HG03066 (cell line): ENCODE measurements at regions not wholly inside any gene's neighbourhood (a gene's known extent, or its start where the extent isn't known, plus 50 kb on each side); places are given as distances from the start of the nearest gene placed in this dataset.
A peak's percentile ranks its signal among the peaks of the same experiment; 100 is the strongest.
"Not testable (repeated sequence)": the region's sequence is repeated elsewhere in the genome, so short reads cannot be mapped to it uniquely, and the experiment has no call there.

Experiments
- ATAC-seq: cut with Tn5 transposase; IDR thresholded peaks from one replicate; pipeline ENCODE4 v1.9.1; 2021; ENCODE audit warnings: low read depth; ENCODE audit not compliant: unreplicated experiment

DNA sequence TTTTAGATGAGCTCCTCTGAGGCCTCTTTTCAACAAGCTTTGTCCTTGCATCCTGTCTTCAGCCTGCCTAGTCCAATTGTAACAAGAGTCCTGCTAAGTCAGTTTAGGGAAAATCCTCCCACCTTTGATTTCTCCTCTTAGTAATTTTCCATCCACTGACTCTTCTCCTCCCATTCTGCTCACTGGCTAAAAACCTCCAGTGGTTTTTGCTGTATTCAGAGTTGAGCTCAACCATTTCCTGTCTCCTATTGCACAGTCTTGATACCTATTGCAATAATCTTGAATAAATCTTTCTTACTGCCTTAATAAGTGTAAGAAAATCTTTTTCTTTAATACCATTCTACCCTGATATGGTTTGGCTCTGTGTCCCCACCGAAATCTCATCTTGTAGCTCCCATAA lies 117.8 kb upstream of the ENPP6 start:
- no peak for ATAC-seq

DNA sequence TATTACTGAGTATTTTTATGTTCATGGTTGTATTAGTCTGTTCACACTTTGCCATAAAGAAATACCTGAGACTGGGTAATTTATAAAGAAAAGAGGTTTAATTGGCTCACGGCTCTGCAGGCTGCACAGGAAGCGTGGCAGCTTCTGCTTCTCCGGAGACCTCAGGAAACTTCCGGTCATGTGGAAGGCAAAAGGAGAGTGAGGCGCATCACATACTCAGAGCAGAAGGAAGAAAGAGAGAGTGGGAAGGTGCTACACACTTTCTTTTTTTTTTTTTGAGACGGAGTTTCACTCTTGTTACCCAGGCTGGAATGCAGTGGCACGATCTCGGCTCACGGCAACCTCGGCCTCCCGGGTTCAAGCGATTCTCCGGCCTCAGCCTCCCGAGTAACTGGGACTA lies 115.8 kb upstream of the ENPP6 start:
- ATAC-seq: not testable (repeated sequence)

DNA sequence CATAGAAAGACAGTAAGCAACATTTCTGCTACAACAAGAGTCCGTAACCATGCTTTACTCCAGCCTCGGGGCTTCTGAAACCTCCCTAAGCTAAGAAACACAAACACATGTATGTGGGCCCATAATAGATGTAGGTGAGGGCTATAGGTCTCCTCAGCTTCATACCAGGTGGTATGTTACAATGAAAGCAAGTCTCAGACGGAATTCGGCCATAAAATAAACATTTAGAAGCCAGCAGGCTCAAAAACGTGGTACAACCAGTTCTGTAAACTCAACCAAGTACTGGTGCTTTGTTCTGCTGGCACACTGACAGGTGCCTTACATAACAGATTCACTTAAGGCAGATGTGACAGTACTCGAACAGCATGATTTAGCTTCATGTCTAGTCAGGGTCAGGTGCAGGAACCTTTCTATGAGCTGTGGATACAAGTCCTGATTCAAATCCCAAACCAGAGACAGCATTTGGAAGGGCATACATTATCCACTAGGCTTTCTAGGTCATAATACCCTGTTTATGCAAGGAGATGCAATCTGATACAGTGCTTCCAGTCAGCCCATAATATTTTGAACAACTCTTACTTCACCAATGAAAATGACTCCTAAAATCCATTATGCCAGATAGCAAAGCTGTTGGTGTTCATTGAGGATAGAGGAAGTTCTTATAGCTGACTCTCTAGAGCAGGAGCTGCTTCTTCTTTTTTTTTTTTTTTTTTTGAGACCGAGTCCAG lies 113.8 kb upstream of the ENPP6 start:
- no peak for ATAC-seq

DNA sequence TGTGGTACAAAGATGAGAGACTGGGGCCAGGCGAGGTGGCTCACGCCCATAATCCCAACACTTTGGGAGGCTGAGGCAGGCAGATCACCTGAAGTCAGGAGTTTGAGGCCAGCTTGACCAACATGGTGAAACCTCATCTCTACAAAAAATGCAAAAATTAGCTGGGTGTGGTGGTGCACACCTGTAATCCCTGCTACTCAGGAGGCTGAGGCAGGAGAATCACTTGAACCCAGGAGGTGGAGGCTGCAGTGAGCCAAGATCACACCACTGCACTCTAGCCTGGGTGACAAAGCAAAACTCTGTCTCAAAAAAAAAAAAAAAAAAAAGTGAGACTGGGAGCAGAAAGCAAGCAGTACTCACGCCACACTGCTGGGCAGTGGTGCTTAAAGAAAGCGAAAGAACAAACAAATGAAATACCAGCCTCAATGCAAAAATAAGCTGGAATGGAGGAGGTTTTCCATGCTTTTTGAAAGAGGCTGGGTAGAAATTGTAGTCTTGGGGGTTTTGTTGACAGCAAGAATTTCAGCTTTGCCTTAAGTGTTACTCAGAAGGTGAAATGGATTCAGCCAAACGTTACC lies 112.9 kb upstream of the ENPP6 start:
- ATAC-seq: not testable (repeated sequence)

DNA sequence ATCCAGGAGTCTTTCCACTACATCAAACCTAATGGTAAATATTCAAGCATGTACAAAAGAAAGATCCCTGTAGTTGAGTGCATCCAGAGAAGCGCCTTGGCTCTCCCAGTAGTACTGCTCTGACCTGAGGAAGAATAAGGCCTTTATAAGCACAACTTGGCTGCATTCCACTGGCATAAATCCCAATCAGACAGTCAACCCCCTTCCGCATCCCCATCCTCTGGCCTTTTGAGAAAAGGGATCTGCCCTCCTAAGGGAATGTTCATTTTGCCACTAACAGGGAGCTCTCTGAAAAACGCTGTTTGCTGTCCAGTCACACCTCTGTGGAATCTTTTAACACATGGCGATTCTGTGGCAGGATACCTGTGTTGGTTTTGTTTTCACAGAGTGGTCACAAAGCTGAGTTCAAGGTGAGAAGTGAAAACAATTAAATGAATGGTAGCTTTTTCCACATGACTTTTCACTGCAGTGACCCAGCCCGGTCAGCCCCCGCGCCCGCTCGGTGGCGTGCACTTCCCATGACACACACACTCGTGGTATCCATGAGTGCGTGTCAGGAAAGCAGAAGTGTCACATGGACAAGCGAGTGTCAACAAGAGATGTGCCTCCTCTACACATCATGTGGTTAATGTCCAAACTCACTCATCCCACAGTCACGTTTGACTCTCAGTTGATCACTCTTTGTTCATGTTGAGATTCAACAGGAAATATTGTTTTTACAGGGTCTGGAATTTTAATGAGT lies 112.2 kb upstream of the ENPP6 start:
- peak; percentile 64 for ATAC-seq

DNA sequence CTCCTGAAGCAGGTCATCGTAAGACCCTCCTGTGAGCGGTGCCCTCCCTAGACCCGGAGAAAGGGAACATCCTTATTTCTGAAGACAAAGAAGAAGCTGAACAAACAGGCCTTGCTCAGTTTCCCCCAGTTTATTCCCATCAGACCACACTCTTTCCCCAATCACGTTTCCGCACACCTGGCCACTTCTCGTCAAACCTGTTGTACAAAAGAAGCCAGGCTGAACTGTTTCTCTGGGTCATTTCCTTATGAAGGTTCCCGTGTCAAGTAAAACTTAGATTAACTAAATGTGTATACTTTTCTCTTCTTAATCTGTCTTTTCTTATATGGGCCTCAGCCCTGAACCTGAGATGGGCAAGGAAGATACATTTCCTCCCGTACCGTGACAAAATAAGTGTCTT lies 111.6 kb upstream of the ENPP6 start:
- ATAC-seq: no peak

DNA sequence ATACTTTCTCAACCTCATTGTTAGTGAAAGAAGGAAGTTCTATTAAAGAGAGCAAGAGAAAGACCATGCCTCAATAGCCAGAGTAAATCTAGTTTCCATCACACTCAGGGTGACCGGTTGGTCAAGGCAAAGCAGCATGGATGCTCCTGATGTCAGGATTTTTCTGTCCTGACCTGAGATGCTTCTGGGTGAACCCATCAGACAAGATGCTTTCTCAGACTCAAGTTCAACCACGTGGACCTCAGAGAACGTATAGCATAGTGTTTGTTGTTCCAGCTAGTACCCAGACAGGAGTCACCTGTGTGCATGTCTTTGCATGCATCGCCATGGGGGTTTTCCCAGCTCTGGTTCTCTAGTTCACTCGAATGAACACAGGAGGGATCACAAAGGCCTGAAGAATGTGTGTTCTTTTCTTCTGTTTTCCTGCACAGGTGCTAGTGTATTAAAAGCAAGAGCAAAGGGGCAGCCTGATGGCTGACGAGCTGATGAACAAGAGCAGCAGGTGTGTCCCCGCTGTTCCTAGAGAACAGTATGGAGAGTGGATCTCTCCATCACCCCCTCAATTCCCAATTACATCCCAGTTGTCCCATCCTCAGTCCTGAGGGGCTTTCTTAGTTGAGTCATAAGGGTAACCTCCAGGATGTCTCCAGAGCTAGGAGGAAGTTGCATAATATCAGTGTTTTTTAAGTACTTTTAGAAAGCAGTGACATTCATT lies 110.5 kb upstream of the ENPP6 start:
- ATAC-seq: peak; percentile 63

DNA sequence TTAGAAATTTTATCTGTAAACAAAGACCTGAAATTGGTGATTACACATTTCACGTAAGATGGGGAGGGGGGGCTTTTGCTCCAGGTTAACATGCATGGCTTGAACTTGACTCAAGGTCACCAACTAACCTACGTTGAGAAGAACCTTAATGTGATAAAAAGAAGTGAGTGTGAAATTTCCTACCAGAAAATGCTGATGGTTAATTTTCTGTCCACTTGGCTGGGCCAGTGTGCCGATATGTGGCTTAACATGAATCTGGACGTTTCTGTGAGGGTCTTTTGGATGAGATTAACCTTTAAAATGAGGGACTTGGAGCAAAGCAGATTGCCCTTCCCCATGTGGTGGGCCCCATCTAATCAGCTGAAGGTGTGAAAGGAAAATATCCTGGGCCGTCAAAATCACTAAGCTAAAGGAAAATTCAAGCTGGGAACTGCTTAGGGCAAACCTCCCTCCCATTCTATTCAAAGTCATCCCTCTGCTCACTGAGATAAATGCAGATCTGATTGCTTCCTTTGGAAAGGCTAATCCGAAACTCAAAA lies 107.3 kb upstream of the ENPP6 start:
- no peak for ATAC-seq

DNA sequence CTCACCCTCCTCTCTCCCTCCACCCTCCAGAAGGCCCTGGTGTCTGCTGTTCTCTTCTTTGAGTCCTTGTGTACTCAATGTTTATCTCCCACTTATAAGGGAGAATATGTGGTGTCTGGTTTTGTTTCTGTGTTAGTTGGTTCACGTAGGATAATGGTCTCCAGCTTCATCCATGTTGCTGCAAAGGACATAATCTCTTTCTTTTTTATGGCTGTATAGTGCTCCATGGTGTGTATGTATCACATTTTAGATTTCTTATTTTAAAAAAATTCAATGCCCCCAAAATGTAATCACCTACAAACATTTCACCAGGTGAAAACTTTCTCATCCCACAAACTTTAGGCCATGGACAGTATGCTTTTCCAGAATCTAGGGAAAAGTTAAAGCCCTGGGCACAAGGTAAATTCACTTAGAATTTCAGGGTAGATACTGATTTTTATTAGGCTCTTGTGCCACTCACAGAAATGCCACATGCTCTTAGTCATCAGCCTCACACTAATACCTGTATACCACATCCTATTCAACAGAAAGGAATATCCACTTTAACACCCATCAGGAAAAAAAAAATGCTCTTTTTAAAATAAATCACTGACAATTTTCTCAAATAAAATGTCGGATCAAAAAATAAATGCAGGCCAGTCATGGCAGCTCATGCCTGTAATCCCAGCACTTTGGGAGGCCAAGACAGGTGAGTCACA lies 104.8 kb upstream of the ENPP6 start:
- ATAC-seq: no peak

DNA sequence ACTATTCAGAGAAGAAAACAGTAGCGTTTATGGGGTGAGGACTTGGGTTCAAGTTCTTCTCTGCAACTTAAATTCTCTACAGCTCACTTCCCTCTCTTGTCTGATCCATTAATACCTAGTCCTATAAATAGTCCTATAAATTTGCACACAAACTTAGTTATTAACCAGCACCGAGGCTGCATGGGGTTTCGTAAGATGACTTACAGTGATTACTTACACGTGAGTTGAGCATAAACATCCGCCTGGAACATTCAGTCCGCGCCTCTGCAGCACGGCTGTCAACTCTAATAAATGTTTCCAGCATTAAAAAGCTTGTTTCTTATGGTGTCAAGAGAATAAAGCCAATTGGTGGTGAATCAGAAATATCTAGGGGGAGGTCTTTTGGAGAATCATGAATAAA lies 103.0 kb upstream of the ENPP6 start:
- ATAC-seq: no peak

DNA sequence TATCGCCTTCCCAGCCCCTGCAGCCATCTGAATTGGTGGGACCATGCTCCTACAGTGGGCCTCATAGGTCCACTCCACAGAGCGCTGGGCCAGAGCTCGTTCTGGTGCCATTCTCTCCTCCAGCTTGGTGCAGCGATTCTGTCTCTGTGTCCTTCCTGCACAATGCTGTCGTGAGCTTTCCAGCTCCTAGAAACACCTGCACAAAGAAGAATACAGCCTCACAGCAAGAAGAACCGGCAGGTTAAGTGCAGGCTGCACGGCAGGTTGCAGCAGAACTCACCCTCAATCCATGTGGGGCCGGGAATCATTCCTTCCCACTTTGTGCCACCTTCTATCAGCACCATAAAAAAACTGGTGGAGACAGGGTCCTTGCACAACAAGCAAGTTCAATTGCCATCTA lies 101.2 kb upstream of the ENPP6 start:
- ATAC-seq: no peak

DNA sequence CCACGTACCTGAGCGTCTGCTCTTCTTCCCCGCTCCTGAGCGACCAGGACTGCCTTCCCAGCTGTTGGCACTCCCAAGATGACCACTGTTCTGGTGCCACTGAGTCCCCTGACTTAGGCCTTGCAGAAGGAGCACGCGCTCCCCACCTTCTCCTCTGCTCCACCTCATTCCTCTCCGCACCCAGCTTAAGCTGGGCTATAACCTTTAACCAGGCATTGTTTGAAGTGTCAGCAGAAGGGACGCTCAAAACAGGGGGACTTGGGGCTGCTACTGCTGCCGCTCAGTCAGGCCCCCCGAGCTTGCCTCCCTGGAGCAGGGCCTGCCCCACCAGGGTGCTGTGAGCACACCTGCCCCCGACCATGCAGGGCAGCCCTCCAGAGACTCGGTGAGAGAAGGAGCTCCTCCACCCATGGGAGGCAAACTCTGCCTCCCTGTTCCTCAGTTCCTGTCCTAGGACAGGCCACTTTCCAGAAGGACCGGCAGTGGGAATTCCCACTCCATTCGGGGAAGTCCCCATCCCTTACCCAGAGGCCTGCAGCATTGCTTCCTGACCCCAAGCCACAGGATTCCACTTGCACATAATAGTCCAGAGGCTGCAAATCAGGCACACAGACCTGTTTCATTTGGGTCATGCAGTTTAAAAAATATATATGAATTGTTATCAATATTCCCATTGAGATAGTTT lies 99.7 kb upstream of the ENPP6 start:
- no peak for ATAC-seq

DNA sequence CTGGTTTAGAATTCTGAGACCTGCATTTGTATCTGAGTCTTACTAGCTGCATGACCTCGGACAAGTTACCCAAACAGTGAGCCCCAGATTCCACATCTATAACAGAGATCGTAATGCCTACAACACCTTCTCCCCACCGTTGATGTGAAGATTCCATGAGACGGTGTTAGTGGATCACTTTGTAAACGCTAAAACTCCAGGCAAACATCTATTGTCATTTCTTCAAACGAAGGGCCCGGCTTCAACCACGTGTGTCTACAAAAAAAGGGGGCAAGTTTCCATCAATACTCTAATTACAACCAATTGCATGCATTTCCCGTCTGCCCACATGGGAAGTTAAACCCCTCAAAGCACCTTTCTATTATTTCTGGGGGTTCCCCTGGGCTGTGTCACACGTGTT lies 99.1 kb upstream of the ENPP6 start:
- ATAC-seq: no peak

DNA sequence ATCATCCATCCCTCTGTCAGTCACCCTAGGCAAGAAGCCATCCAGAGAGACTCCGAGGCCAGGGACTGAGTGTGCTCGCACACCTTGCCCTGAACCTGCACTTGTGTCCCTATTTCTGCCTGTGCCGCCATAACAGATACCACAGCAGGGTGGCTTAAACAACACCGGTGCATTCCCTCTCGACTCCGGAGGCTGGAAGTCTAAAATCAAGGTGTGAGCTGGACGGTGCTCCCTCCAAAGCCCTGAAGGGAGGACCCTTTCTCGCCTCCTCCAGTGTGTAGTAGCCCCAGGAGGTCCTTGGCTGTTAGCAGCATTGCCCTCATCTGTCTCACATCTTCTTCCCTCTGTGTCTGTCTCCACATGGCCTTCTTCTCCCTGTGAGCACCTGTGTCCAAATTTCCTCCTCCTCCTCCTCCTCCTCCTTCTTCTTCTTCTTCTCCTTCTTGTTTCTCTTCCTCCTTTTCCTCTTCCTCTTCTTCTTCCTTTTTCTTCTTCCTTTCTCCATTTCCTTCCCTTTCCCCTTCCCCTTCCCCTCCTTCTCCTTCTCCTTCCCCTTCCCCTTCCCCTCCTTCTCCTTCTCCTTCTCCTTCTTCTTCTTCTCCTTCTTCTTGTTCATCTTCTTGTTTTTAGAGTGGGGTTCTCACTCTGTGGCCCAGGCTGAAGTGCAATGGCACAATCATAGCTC lies 98.1 kb upstream of the ENPP6 start:
- no peak for ATAC-seq

DNA sequence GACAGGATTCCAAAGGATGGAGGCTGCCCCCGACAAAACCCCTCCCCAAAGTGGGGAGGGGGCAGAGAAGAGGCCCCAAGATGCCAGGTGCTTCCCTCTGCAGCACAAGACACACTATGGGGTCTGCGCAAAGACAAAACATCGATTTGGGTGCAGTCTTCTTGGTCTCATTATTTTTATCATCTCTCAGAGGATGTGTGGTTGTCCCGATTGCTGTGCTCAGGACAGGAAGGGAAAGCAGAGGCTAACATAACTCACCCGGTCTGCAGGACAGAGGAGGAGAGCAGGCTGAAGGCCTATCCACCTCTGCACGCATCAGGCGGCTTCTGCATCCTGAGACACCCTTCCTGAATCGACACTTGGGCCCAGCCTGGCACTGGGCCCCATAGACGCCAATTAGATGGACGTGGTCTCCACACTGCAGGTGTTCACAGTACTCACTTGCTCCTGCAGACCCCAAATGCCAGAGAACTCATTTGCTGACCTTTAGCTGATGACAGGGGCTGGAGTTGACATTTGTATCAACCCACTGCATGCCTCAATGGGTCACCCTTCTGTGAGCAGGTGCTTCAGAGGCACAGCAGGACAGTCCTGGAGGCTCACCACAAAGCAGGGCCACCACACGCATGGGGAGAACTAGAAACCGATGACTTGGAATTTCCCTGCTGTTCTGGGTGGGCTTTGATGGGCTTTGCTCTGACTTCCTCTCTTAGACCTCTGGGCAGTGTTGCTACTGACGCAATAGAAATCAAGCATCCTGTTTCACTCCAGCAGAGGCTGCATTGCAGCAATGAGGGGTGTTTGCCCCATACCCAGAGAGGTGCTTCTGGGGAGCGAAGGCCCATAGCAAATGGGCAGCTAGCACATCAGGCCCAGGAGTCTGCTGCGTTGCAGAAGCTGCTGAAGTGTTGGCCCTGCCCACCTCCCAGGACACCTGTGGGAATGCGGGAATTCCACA lies 96.3 kb upstream of the ENPP6 start:
- peak; percentile 64 for ATAC-seq

DNA sequence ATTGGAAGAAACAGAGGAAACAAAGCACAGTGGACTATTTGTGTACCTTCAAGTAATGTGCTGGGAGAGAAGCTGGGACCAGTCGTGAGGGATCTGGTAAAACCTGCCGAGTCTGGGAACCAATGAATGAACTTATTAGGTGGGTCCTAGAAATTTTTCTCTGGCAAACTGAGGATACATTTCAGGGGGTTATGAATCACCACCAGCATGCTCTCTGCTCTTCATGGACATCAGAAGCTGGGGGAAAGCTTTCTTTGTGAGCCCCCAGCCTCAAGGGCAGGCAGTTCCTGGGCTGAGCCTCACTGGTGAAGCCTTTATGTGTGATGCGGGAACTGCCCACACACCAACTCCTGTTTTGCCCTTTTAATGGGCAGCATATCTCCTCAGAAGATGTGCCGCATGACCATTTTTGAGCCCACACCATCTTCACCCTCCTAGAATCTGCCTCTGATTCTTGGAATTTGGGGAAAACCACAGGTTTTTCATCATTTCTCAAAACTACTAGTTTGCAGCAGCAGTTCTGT lies 95.4 kb upstream of the ENPP6 start:
- ATAC-seq: no peak

DNA sequence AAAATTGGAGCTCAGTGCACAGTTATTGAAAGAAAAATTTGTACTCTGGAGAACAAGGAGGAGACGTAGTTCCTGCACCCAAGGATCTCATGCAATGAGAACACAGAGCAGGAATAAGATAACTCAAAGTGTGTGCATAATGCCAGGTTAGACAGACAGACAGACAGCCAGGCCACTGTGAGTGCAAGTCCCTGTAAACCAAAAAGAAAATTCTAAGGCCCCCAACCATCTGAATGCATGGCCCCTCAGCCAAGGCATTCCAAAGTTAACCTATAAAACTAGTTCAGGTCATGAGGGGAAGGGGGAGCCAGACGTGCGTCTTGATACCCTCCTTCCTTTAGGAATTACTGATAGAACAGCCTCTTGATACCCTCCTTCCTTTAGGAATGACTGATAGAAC lies 94.5 kb upstream of the ENPP6 start:
- ATAC-seq: no peak
